H1 (cell line): ENCODE measurements at regions not wholly inside any gene's neighbourhood (a gene's known extent, or its start where the extent isn't known, plus 50 kb on each side); places are given as distances from the start of the nearest gene placed in this dataset.

Source experiments
- CTCF ChIA-PET: fragments of 300-600 bp; sonication (Branson Sonifier 250); formaldehyde crosslinking; loops from one replicate; lab custom pipeline; 2021; ENCODE audit not compliant: partially characterized antibody; lab: Charles Lee
- POLR2A ChIA-PET: fragments of 300-600 bp; sonication (Branson Sonifier 250); formaldehyde crosslinking; loops from one replicate; lab custom pipeline; 2021; ENCODE audit warnings: inconsistent platforms; ENCODE audit not compliant: partially characterized antibody; lab: Charles Lee
- DNase-seq, 2 experiments: peaks; one replicate each; pipeline versions ENCODE4 v3.0.0 to v3.0.0-alpha.2; 2010 to 2022; ENCODE audit warnings: low spot score in 2 of 2, low read depth in 1 of 2, mixed read lengths in 1 of 2
- FAIRE-seq: peaks from 2 replicates; lab custom pipeline; 2011; peaks lifted over from hg19 to GRCh38; lab: Jason Lieb, UNC
- H2AFZ ChIP-seq: 2 replicates; pipeline ENCODE4 v1.8.1; 2012; ENCODE audit warnings: low read length, inconsistent platforms
- H2AK5ac ChIP-seq: 2 replicates; pipeline ENCODE4 v1.6.1; 2013; ENCODE audit warnings: low read depth, low read length
- H2BK120ac ChIP-seq: replicated peaks from 2 replicates; pipeline ENCODE3; 2013; ENCODE audit warnings: low read depth, low read length, inconsistent platforms
- H2BK12ac ChIP-seq: 2 replicates; pipeline ENCODE4 v1.6.1; 2013; ENCODE audit warnings: low read depth, low read length
- H2BK15ac ChIP-seq: 2 replicates; pipeline ENCODE4 v1.6.1; 2013; ENCODE audit warnings: low read length
- H2BK20ac ChIP-seq: 2 replicates; pipeline ENCODE4 v1.6.1; 2013; ENCODE audit warnings: low read length
- H2BK5ac ChIP-seq: 2 replicates; pipeline ENCODE4 v1.6.1; 2013; ENCODE audit warnings: low read depth, low read length
- H3K14ac ChIP-seq: 2 replicates; pipeline ENCODE4 v1.6.1; 2013; ENCODE audit warnings: inconsistent platforms; ENCODE audit not compliant: insufficient read length
- H3K18ac ChIP-seq: 2 replicates; pipeline ENCODE4 v1.6.1; 2013; ENCODE audit warnings: low read length; ENCODE audit errors: extremely low read depth
- H3K23ac ChIP-seq: 2 replicates; pipeline ENCODE4 v1.6.1; 2013; ENCODE audit warnings: inconsistent platforms; ENCODE audit not compliant: insufficient read length
- H3K23me2 ChIP-seq: 2 replicates; pipeline ENCODE4 v1.6.1; 2013; ENCODE audit warnings: low read depth, low read length
- H3K27ac ChIP-seq: 2 replicates; pipeline ENCODE4 v1.6.1; 2011; ENCODE audit warnings: low read depth, low read length, inconsistent platforms
- H3K27me3 ChIP-seq, 4 experiments: replicated peaks in 1 of 4; 1 replicate in 1 of 4; 2 replicates in 3 of 4; pipeline versions ENCODE4 v1.6.1 to v1.8.1; 2011 to 2013; ENCODE audit warnings: low read length in 3 of 4, mild to moderate bottlenecking in 3 of 4, inconsistent platforms in 2 of 4, mixed read lengths in 2 of 4, moderate library complexity in 1 of 4; ENCODE audit not compliant: control insufficient read depth in 3 of 4, insufficient read depth in 3 of 4; ENCODE audit errors: extremely low read depth in 1 of 4
- H3K36me3 ChIP-seq, 4 experiments: 2 replicates each; pipeline versions ENCODE4 v1.6.1 to v1.8.1; 2011 to 2013; ENCODE audit warnings: mild to moderate bottlenecking in 4 of 4, low read length in 3 of 4, moderate library complexity in 2 of 4, control low read depth in 1 of 4, inconsistent platforms in 1 of 4; ENCODE audit not compliant: insufficient read depth in 4 of 4, control insufficient read depth in 2 of 4
- H3K4ac ChIP-seq: replicated peaks from 2 replicates; pipeline ENCODE3; 2013; ENCODE audit warnings: low read length, low read depth, mixed read lengths, inconsistent platforms; ENCODE audit not compliant: insufficient read length
- H3K4me1 ChIP-seq, 4 experiments: replicated peaks in 1 of 4; 1 replicate in 1 of 4; 2 replicates in 3 of 4; pipeline versions ENCODE4 v1.6.1 to v1.8.1; 2011 to 2013; ENCODE audit warnings: low read length in 3 of 4, inconsistent platforms in 2 of 4, mixed read lengths in 1 of 4; ENCODE audit not compliant: insufficient read depth in 4 of 4, control insufficient read depth in 3 of 4
- H3K4me2 ChIP-seq, 2 experiments: 2 replicates each; pipeline versions ENCODE4 v1.6.1 to v1.8.1; 2011 to 2013; ENCODE audit warnings: low read depth in 2 of 2, low read length in 2 of 2, control low read depth in 1 of 2, inconsistent platforms in 1 of 2, mild to moderate bottlenecking in 1 of 2; ENCODE audit not compliant: insufficient read depth in 1 of 2
- H3K4me3 ChIP-seq, 4 experiments: fragments of 200-600, 300-600 bp in 1 of 4; sonication (generic), shearing (Covaris generic), sonication (Bioruptor Twin) in 1 of 4; 2 replicates each; pipeline versions ENCODE4 v1.5.1 to v1.8.1; 2011 to 2016; ENCODE audit warnings: low read length in 4 of 4, low read depth in 3 of 4, control low read depth in 2 of 4, inconsistent platforms in 2 of 4, mild to moderate bottlenecking in 2 of 4, mixed read lengths in 1 of 4, moderate library complexity in 1 of 4; ENCODE audit not compliant: insufficient read depth in 2 of 4; ENCODE audit errors: extremely low read depth in 1 of 4
- H3K56ac ChIP-seq: replicated peaks from 2 replicates; pipeline ENCODE3; 2013; ENCODE audit warnings: low read depth, mild to moderate bottlenecking, mixed read lengths, low read length, inconsistent platforms; ENCODE audit not compliant: insufficient read length
- H3K79me1 ChIP-seq: 2 replicates; pipeline ENCODE4 v1.6.1; 2013; ENCODE audit warnings: low read depth, low read length, control low read depth
- H3K79me2 ChIP-seq, 2 experiments: 2 replicates each; pipeline versions ENCODE4 v1.6.1 to v1.8.1; 2012 to 2013; ENCODE audit warnings: low read length in 2 of 2, mild to moderate bottlenecking in 2 of 2, inconsistent platforms in 1 of 2; ENCODE audit not compliant: insufficient read depth in 2 of 2, control insufficient read depth in 1 of 2
- H3K9ac ChIP-seq, 4 experiments: replicated peaks in 1 of 4; 1 replicate in 1 of 4; 2 replicates in 3 of 4; pipeline versions ENCODE4 v1.6.1 to v1.8.1; 2011 to 2013; ENCODE audit warnings: low read depth in 3 of 4, low read length in 3 of 4, control low read depth in 2 of 4, mild to moderate bottlenecking in 2 of 4, moderate library complexity in 2 of 4, inconsistent platforms in 1 of 4; ENCODE audit errors: extremely low read depth in 1 of 4
- H3K9me3 ChIP-seq, 2 experiments: 2 replicates each; pipeline versions ENCODE4 v1.6.1 to v1.8.1; 2012 to 2013; ENCODE audit warnings: mild to moderate bottlenecking in 2 of 2, moderate library complexity in 2 of 2, control low read depth in 1 of 2, inconsistent platforms in 1 of 2, low read depth in 1 of 2, low read length in 1 of 2, mixed read lengths in 1 of 2; ENCODE audit not compliant: insufficient read depth in 2 of 2
- H4K20me1 ChIP-seq, 2 experiments: replicated peaks in 1 of 2; 2 replicates each; pipeline versions ENCODE3 to v1.8.1; 2011 to 2013; ENCODE audit warnings: inconsistent platforms in 2 of 2, low read length in 2 of 2, mild to moderate bottlenecking in 1 of 2; ENCODE audit not compliant: insufficient read depth in 2 of 2, control insufficient read depth in 1 of 2
- H4K5ac ChIP-seq: 2 replicates; pipeline ENCODE4 v1.6.1; 2013; ENCODE audit warnings: low read length, low read depth, mixed read lengths, inconsistent platforms; ENCODE audit not compliant: insufficient read length
- H4K8ac ChIP-seq: 2 replicates; pipeline ENCODE4 v1.8.0; 2013; ENCODE audit warnings: mild to moderate bottlenecking, moderate library complexity, low read length, inconsistent platforms; ENCODE audit not compliant: insufficient read depth; ENCODE audit errors: extremely low read depth
- H4K91ac ChIP-seq: replicated peaks from 2 replicates; pipeline ENCODE3; 2013; ENCODE audit warnings: low read length, mixed read lengths, inconsistent platforms; ENCODE audit not compliant: insufficient read length
- CHD2 ChIP-seq: IDR thresholded peaks from 2 replicates; pipeline ENCODE4 v1.6.1; 2012; ENCODE audit warnings: low read length, improper control_type of control experiment
- CTCF ChIP-seq, 3 experiments: IDR thresholded peaks; 1 replicate in 2 of 3; 2 replicates in 1 of 3; pipeline versions ENCODE4 v1.5.1 to v1.6.1; 2011; ENCODE audit warnings: low read length in 3 of 3, mild to moderate bottlenecking in 3 of 3, inconsistent platforms in 2 of 3, low read depth in 1 of 3, moderate library complexity in 1 of 3; ENCODE audit not compliant: insufficient read depth in 1 of 3; ENCODE audit errors: control extremely low read depth in 1 of 3
- SIRT6 ChIP-seq: IDR thresholded peaks from one replicate; pipeline ENCODE4 v1.7.1; 2012; ENCODE audit warnings: low read length, inconsistent platforms
- WGBS, 2 experiments: shearing (Covaris generic) in 1 of 2; methylation state at CpG; one replicate each; pipeline versions ENCODE4 v1.1.6 to v1.1.7; 2013 to 2015; ENCODE audit warnings: low lambda C conversion rate in 2 of 2, mixed read lengths in 2 of 2, inconsistent platforms in 1 of 2, low coverage in 1 of 2, missing lambda C conversion rate in 1 of 2; ENCODE audit not compliant: insufficient replicate concordance in 2 of 2, insufficient coverage in 1 of 2, insufficient read length in 1 of 2; ENCODE audit errors: extremely low coverage in 1 of 2, missing lambda C conversion rate in 1 of 2; 5-methylcytosine and 5-hydroxymethylcytosine counted together

GRCh38 chr12:92624236-92624635 lies 78.6 kb upstream of the PLEKHG7 start:
- WGBS, 2 experiments, result 93% methylated on average over 1 of the region's 1 CpG; no CpG with 5 or more reads in 1 of the 2 experiments
- Histone ChIP-seq H4K20me1 (no peaks in the 10 kb centered on the region), H4K8ac (no peak overlapping the region), H3K18ac (no peak overlapping the region), H3K23me2 (no peaks in the 10 kb centered on the region), H3K27ac (no peak overlapping the region), H2BK120ac (no peak overlapping the region), H3K79me1 (no peaks in the 10 kb centered on the region), H4K5ac (no peak overlapping the region), H2BK5ac (no peak overlapping the region), H3K56ac (no peak overlapping the region), H2BK20ac (no peak overlapping the region), H3K4me2 (no peak overlapping the region), H3K23ac (no peak overlapping the region), H2BK12ac (no peak overlapping the region), H3K27me3 (no peaks in the 10 kb centered on the region), H3K9ac (no peak overlapping the region), H3K9me3 (no peaks in the 10 kb centered on the region), H3K79me2 (no peaks in the 10 kb centered on the region), H3K4ac (no peak overlapping the region), H2BK15ac (no peak overlapping the region), H4K91ac (no peak overlapping the region), H3K36me3 (no peaks in the 10 kb centered on the region), H3K14ac (no peak overlapping the region), H3K4me3 (no peak overlapping the region), H2AK5ac (no peak overlapping the region), H3K4me1 (no peaks in the 10 kb centered on the region), H2AFZ (no peak overlapping the region)
- FAIRE-seq (no peak), DNase-seq (no peak)
- ChIA-PET CTCF (interaction anchor here (1.1 to 1.7 kb wide), 2 partner anchors 16 to 52 kb away, joined by 3 read pairs; no protein-coding TSS in a partner anchor), POLR2A (no interaction called here)
- TF ChIP-seq CTCF (IDR thresholded peaks at IDR 0.05; ENCODE audit: control extremely low read depth in 1 of 3, insufficient read depth in 1 of 3, low read depth in 1 of 3, low read length in 3 of 3) (no peak), SIRT6 (no peak), CHD2 (no peak)
